Colonic mucosa (tissue), 4 donors: ENCODE measurements at regions not wholly inside any gene's neighbourhood (a gene's known extent, or its start where the extent isn't known, plus 50 kb on each side); places are given as distances from the start of the nearest gene placed in this dataset.

Source experiments
- DNase-seq: peaks from one replicate; pipeline ENCODE4 v3.0.0-alpha.2; 2020
- H3K27ac ChIP-seq: fragments of 200-600 bp; one replicate; pipeline ENCODE4 v1.8.0; 2021
- H3K27me3 ChIP-seq: fragments of 200-600 bp; one replicate; pipeline ENCODE4 v1.8.0; 2021
- H3K36me3 ChIP-seq: fragments of 200-600 bp; one replicate; pipeline ENCODE4 v1.8.0; 2021
- H3K4me1 ChIP-seq: fragments of 200-600 bp; one replicate; pipeline ENCODE4 v1.8.0; 2021; ENCODE audit warnings: mild to moderate bottlenecking
- H3K4me3 ChIP-seq: fragments of 200-600 bp; one replicate; pipeline ENCODE4 v1.8.0; 2021
- H3K9ac ChIP-seq, 2 donors: one replicate each; pipeline ENCODE4 v1.7.0; 2013; ENCODE audit warnings: control low read depth in 2 of 2, low read depth in 2 of 2, low read length in 2 of 2
- H3K9me3 ChIP-seq: fragments of 200-600 bp; one replicate; pipeline ENCODE4 v1.8.0; 2021
- CTCF ChIP-seq: fragments of 200-600 bp; IDR thresholded peaks from one replicate; pipeline ENCODE4 v1.8.0; 2022; ENCODE audit warnings: antibody characterized with exemption, mild to moderate bottlenecking
- intact Hi-C: fragments of 100-400 bp; cut with DNase I; formaldehyde crosslinking; loops from one replicate; pipeline ENCODE4 v1.14.1; 2022
- donor health status: healthy.
- donor health status: DM: no; HTN: no; CAD: no.
- donor health status: DM: no; HTN: no; CAD: no.

GRCh38 chr1:117794073-117794472, 135.3 kb downstream of the GDAP2 start:
- DNase-seq, result no peak
- no peak overlapping the region for H3K9ac ChIP-seq
- no peak for TF ChIP-seq CTCF
- H3K9me3 ChIP-seq, result no peaks in the 10 kb centered on the region
- intact Hi-C loops, result no loop called here
- H3K27ac ChIP-seq, result no peak overlapping the region
- H3K4me3 ChIP-seq, result no peak overlapping the region
- H3K36me3 ChIP-seq, result no peaks in the 10 kb centered on the region
- no peaks in the 10 kb centered on the region for H3K4me1 ChIP-seq
- no peaks in the 10 kb centered on the region for H3K27me3 ChIP-seq

GRCh38 chr1:117795190-117795589, 134.2 kb downstream of the GDAP2 start:
- H3K36me3 ChIP-seq, result no peaks in the 10 kb centered on the region
- TF ChIP-seq CTCF, result no peak
- no peaks in the 10 kb centered on the region for H3K4me1 ChIP-seq
- no peak overlapping the region for H3K9ac ChIP-seq
- no peak overlapping the region for H3K4me3 ChIP-seq
- no peaks in the 10 kb centered on the region for H3K27me3 ChIP-seq
- intact Hi-C loops, result no loop called here
- DNase-seq, result no peak
- H3K27ac ChIP-seq, result no peak overlapping the region
- no peaks in the 10 kb centered on the region for H3K9me3 ChIP-seq

DNA sequence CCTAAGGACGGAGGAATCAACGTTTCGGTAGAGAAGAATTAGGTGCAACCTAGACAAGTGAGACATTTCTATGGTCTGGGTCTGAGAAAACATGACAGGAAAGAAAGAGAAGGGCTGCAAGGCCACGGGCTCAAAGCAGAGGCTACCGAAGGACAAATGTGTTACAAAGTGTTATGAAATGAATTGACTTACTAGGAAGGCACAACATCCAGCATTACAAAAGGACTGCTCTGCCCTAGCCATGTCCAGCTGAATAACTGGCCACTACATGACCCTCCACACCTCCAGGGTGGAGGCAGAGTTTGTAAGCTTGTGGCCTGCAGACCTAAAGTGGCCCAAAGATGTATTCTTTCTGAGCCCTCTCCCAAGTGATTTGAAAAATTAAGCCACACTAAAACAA, 133.6 kb downstream of the GDAP2 start:
- no peaks in the 10 kb centered on the region for H3K36me3 ChIP-seq
- H3K9me3 ChIP-seq, result no peaks in the 10 kb centered on the region
- intact Hi-C loops, result no loop called here
- H3K9ac ChIP-seq, result no peak overlapping the region
- H3K27ac ChIP-seq, result no peak overlapping the region
- H3K27me3 ChIP-seq, result no peaks in the 10 kb centered on the region
- no peaks in the 10 kb centered on the region for H3K4me1 ChIP-seq
- no peak for TF ChIP-seq CTCF
- no peak overlapping the region for H3K4me3 ChIP-seq
- DNase-seq, result no peak

DNA sequence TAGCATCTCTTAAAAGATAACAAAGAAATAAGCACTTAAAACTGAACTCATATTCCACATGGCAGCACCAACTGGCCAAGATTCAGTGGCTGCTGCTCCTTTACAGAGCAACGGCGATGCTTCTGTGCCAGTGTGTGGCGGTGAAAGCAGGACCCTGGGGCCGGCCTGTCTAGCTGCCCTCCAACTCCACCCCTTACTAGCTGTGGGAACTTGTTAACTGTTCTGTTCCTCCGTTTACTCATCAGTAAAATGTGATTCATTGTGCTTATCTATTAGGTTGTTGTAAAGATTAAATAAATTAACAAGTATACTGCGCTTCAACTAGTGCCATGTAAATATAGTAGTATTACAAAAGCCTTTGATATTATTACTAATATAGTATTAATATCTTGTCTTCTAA, 133.2 kb downstream of the GDAP2 start:
- H3K9ac ChIP-seq, result no peak overlapping the region
- no peaks in the 10 kb centered on the region for H3K9me3 ChIP-seq
- H3K27ac ChIP-seq, result no peak overlapping the region
- no peak for DNase-seq
- no peak overlapping the region for H3K4me3 ChIP-seq
- intact Hi-C loops, result no loop called here
- no peak for TF ChIP-seq CTCF
- H3K4me1 ChIP-seq, result no peaks in the 10 kb centered on the region
- H3K27me3 ChIP-seq, result no peaks in the 10 kb centered on the region
- no peaks in the 10 kb centered on the region for H3K36me3 ChIP-seq

DNA sequence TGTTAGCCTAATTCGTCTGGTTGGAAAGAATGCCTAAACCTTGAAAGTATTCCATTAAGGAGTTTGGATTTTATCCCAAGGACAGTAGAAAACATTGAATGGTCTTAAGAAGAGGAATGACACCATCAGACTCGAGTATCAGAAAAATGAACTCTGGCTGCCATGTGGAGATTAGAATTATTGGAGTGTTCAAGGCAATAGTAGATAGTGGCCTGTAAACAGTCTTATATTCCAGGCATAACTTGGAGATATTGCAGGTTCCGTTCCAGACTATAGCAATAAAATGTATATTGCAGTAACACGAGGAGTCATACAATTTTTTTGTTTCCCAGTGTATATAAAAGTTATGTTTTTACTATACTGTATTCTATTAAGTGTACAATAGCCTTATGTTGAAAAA, 130.9 kb downstream of the GDAP2 start:
- Histone ChIP-seq H3K4me1 (no peaks in the 10 kb centered on the region), H3K36me3 (no peaks in the 10 kb centered on the region), H3K9me3 (no peaks in the 10 kb centered on the region), H3K4me3 (no peak overlapping the region), H3K27me3 (no peaks in the 10 kb centered on the region), H3K9ac (no peak overlapping the region), H3K27ac (no peak overlapping the region)
- DNase-seq, result no peak
- TF ChIP-seq CTCF, result no peak
- intact Hi-C loops, result no loop called here
